ENCODE measurements at regions not wholly inside any gene's neighbourhood (a gene's known extent, or its start where the extent isn't known, plus 50 kb on each side); places are given as distances from the start of the nearest gene placed in this dataset.
"Not testable (repeated sequence)": the region's sequence is repeated elsewhere in the genome, so short reads cannot be mapped to it uniquely, and the experiment has no call there.

GRCh38 chr15:44904651-44905340 is 51.7 kb upstream of the TERB2 start:
- intact Hi-C loops (cut with micrococcal nuclease): not testable (repeated sequence)
